ENCODE measurements at regions not wholly inside any gene's neighbourhood (a gene's known extent, or its start where the extent isn't known, plus 50 kb on each side); places are given as distances from the start of the nearest gene placed in this dataset.
"Not testable (repeated sequence)": the region's sequence is repeated elsewhere in the genome, so short reads cannot be mapped to it uniquely, and the experiment has no call there.

GRCh38 chr15:38768970-38769369 lies 204.4 kb upstream of the RASGRP1 start:
- Mint-ChIP-seq H3K4me3 (no peak overlapping the region), H3K4me1 (no peaks in the 10 kb centered on the region), H3K36me3 (no peaks in the 10 kb centered on the region), H3K27me3 (ENCODE audit: low read depth in 3 of 3) (peaks cover 1 to 12% (median 2%) of the 10 kb centered on the region in 3 donors), H3K9me3 (no peaks in the 10 kb centered on the region), H3K27ac (no peak overlapping the region)
- no peak for DNase-seq

- H3K27me3 Mint-ChIP-seq (ENCODE audit: low read depth in 3 of 3) = peaks cover 2 to 12% (median 3%) of the 10 kb centered on the region in 3 donors
- H3K36me3 Mint-ChIP-seq = no peaks in the 10 kb centered on the region
- H3K27ac Mint-ChIP-seq = no peak overlapping the region
- H3K4me3 Mint-ChIP-seq = no peak overlapping the region
- no peaks in the 10 kb centered on the region for H3K4me1 Mint-ChIP-seq
- no peak for DNase-seq
- no peaks in the 10 kb centered on the region for H3K9me3 Mint-ChIP-seq
Observed at GRCh38 chr15:38769492-38769891, 204.9 kb upstream of the RASGRP1 start.

DNA sequence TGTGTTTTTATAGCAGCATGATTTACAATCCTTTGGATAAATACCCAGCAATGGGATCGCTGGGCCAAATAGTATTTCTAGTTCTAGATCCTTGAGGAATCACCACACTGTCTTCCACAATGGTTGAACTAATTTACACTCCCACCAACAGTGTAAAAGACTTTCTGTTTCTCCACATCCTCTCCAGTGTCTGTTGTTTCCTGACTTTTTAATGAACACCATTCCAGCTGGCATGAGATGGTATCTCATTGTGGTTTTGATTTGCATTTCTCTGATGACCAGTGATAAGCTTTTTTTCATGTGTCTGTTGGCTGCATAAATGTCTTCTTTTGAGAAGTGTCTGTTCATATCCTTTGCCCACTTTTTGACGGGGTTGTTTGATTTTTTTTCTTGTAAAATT lies 209.5 kb upstream of the RASGRP1 start:
- H3K4me3 Mint-ChIP-seq, H3K36me3 Mint-ChIP-seq, H3K9me3 Mint-ChIP-seq, H3K27ac Mint-ChIP-seq, H3K4me1 Mint-ChIP-seq, DNase-seq: not testable (repeated sequence)
- peaks cover 0 to 21% (median 9%) of the 10 kb centered on the region in 3 donors for H3K27me3 Mint-ChIP-seq (ENCODE audit: low read depth in 3 of 3)

GRCh38 chr15:38781196-38781595 lies 216.6 kb upstream of the RASGRP1 start:
- no peak overlapping the region for H3K27ac Mint-ChIP-seq
- no peak for DNase-seq
- no peak overlapping the region for H3K4me3 Mint-ChIP-seq
- peaks cover 0 to 4% (median 0%) of the 10 kb centered on the region in 6 donors for H3K9me3 Mint-ChIP-seq
- H3K4me1 Mint-ChIP-seq = no peaks in the 10 kb centered on the region
- peaks cover 0 to 13% (median 10%) of the 10 kb centered on the region in 3 donors for H3K27me3 Mint-ChIP-seq (ENCODE audit: low read depth in 3 of 3)
- H3K36me3 Mint-ChIP-seq = no peaks in the 10 kb centered on the region

DNA sequence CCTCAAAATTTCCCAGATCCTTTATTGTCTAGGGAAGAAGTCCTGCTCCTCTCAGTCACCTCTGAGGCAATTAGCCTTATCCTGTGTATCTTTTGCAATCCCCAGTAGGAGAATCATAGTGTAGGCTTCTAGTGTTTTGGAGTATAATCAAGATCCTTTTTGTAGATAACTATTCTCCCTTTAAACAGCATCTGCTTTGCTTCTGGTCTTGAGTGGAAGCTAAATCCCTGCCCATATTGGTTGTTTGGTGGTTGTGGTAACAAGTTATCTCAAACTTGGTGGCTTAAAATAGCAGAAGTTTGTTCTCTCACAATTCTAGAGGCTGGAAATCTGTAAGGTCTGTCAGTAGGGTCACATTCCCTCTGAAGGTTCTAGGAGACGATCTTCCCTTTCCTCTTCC lies 217.5 kb upstream of the RASGRP1 start:
- no peak overlapping the region for H3K27ac Mint-ChIP-seq
- no peaks in the 10 kb centered on the region for H3K36me3 Mint-ChIP-seq
- peaks cover 1 to 7% (median 6%) of the 10 kb centered on the region in 3 donors for H3K27me3 Mint-ChIP-seq (ENCODE audit: low read depth in 3 of 3)

GRCh38 chr15:38788918-38789317 lies 224.3 kb upstream of the RASGRP1 start:
- Mint-ChIP-seq H3K27ac (no peak overlapping the region), H3K27me3 (ENCODE audit: low read depth in 3 of 3) (peaks cover 0 to 3% (median 1%) of the 10 kb centered on the region in 3 donors), H3K36me3 (no peaks in the 10 kb centered on the region), H3K4me3 (no peak overlapping the region), H3K4me1 (no peaks in the 10 kb centered on the region), H3K9me3 (peaks cover 0 to 3% (median 0%) of the 10 kb centered on the region in 6 donors)
- DNase-seq = no peak

More for the DNA sequence above, 217.5 kb upstream of the RASGRP1 start:
- DNase-seq = no peak
- no peaks in the 10 kb centered on the region for H3K4me1 Mint-ChIP-seq
- H3K4me3 Mint-ChIP-seq = no peak overlapping the region
- peaks cover 0 to 4% (median 0%) of the 10 kb centered on the region in 6 donors for H3K9me3 Mint-ChIP-seq

- Mint-ChIP-seq H3K36me3 (no peaks in the 10 kb centered on the region), H3K9me3 (peaks cover 0 to 3% (median 0%) of the 10 kb centered on the region in 6 donors), H3K4me1 (no peaks in the 10 kb centered on the region), H3K27me3 (ENCODE audit: low read depth in 3 of 3) (peaks cover 0 to 3% (median 2%) of the 10 kb centered on the region in 3 donors), H3K27ac (no peak overlapping the region), H3K4me3 (no peak overlapping the region)
- DNase-seq = no peak
Observed at GRCh38 chr15:38789566-38789965, 225.0 kb upstream of the RASGRP1 start.

- Mint-ChIP-seq H3K4me3 (no peak overlapping the region), H3K4me1 (no peaks in the 10 kb centered on the region), H3K27me3 (ENCODE audit: low read depth in 3 of 3) (peaks cover 3 to 5% (median 4%) of the 10 kb centered on the region in 3 donors), H3K27ac (no peak overlapping the region), H3K36me3 (no peaks in the 10 kb centered on the region), H3K9me3 (peaks cover 0 to 2% (median 0%) of the 10 kb centered on the region in 6 donors)
- no peak for DNase-seq
Observed at GRCh38 chr15:38793206-38793810, 228.7 kb upstream of the RASGRP1 start.

- Mint-ChIP-seq H3K27me3 (ENCODE audit: low read depth in 3 of 3) (peaks cover 3 to 10% (median 9%) of the 10 kb centered on the region in 3 donors), H3K9me3 (peaks cover 0 to 9% (median 2%) of the 10 kb centered on the region in 6 donors), H3K4me3 (no peak overlapping the region), H3K36me3 (no peaks in the 10 kb centered on the region), H3K27ac (no peak overlapping the region), H3K4me1 (no peaks in the 10 kb centered on the region)
- DNase-seq = no peak
Observed at GRCh38 chr15:38795471-38796245, 231.0 kb upstream of the RASGRP1 start.

- Mint-ChIP-seq H3K27ac (no peak overlapping the region), H3K36me3 (no peaks in the 10 kb centered on the region), H3K9me3 (peaks cover 0 to 9% (median 2%) of the 10 kb centered on the region in 6 donors), H3K27me3 (ENCODE audit: low read depth in 3 of 3) (peaks cover 3 to 12% (median 9%) of the 10 kb centered on the region in 3 donors), H3K4me1 (no peaks in the 10 kb centered on the region), H3K4me3 (no peak overlapping the region)
- no peak for DNase-seq
Observed at GRCh38 chr15:38796589-38796988, 232.0 kb upstream of the RASGRP1 start.

DNA sequence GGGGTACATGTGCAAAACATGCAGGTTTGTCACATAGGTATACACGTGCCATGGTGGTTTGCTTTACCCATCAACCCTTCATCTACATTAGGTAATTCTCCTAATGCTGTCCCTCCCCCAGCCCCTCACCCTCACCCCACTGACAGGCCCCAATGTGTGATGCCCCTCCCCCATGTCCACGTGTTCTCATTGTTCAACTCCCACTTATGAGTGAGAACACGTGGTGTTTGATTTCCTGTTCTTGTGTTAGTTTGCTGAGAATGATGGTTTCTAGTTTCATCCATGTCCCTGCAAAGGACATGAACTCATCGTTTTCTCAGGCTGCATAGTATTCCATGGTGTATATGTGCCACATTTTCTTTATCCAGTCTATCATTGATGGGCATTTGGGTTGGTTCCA lies 232.9 kb upstream of the RASGRP1 start:
- H3K4me3 Mint-ChIP-seq, DNase-seq, H3K27ac Mint-ChIP-seq, H3K36me3 Mint-ChIP-seq, H3K4me1 Mint-ChIP-seq: not testable (repeated sequence)
- H3K27me3 Mint-ChIP-seq (ENCODE audit: low read depth in 3 of 3) = peaks cover 3 to 15% (median 10%) of the 10 kb centered on the region in 3 donors
- peaks cover 0 to 12% (median 2%) of the 10 kb centered on the region in 6 donors for H3K9me3 Mint-ChIP-seq

DNA sequence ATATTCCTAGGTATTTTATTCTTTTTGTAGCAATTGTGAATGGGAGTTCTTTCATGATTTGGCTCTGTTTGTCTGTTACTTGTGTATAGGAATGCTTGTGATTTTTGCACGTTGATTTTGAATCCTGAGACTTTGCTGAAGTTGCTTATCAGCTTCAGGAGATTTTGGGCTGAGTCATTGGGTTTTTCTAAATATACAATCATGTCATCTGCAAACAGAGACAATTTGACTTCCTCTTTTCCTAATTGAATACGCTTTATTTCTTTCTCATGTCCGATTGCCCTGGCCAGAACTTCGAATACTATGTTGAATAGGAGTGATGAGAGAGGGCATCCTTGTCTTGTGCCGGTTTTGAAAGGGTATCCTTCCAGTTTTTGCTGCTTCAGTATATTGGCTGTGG lies 234.6 kb upstream of the RASGRP1 start:
- not testable (repeated sequence) for DNase-seq, H3K4me1 Mint-ChIP-seq, H3K27ac Mint-ChIP-seq, H3K36me3 Mint-ChIP-seq, H3K4me3 Mint-ChIP-seq
- Mint-ChIP-seq H3K9me3 (peaks cover 0 to 13% (median 2%) of the 10 kb centered on the region in 6 donors), H3K27me3 (ENCODE audit: low read depth in 3 of 3) (peaks cover 5 to 12% (median 10%) of the 10 kb centered on the region in 3 donors)

- peaks cover 0 to 3% (median 0%) of the 10 kb centered on the region in 6 donors for H3K9me3 Mint-ChIP-seq
- H3K4me1 Mint-ChIP-seq = no peaks in the 10 kb centered on the region
- no peak for DNase-seq
- no peak overlapping the region for H3K4me3 Mint-ChIP-seq
- H3K27me3 Mint-ChIP-seq (ENCODE audit: low read depth in 3 of 3) = peaks cover 0 to 8% (median 0%) of the 10 kb centered on the region in 3 donors
- H3K36me3 Mint-ChIP-seq = no peaks in the 10 kb centered on the region
- no peak overlapping the region for H3K27ac Mint-ChIP-seq
Observed at GRCh38 chr15:38809621-38810020, 245.0 kb upstream of the RASGRP1 start.

- Mint-ChIP-seq H3K9me3 (peaks cover 0 to 3% (median 0%) of the 10 kb centered on the region in 6 donors), H3K4me1 (no peaks in the 10 kb centered on the region), H3K27ac (no peak overlapping the region), H3K27me3 (ENCODE audit: low read depth in 3 of 3) (peaks cover 0 to 8% (median 0%) of the 10 kb centered on the region in 3 donors), H3K4me3 (no peak overlapping the region), H3K36me3 (no peaks in the 10 kb centered on the region)
- DNase-seq = no peak
Observed at GRCh38 chr15:38810686-38811085, 246.1 kb upstream of the RASGRP1 start.
